ENCODE measurements at regions not wholly inside any gene's neighbourhood (a gene's known extent, or its start where the extent isn't known, plus 50 kb on each side); places are given as distances from the start of the nearest gene placed in this dataset.
A peak's percentile ranks its signal among the peaks of the same experiment; 100 is the strongest.

GRCh38 chr7:42506097-42506496 is 269.1 kb upstream of the GLI3 start:
- no peak overlapping the region for H3K4me3 ChIP-seq
- WGBS, 2 donors = 83 to 89% methylated on average over 1 of the region's 1 CpG

GRCh38 chr7:42502022-42502421 is 265.0 kb upstream of the GLI3 start:
- H3K36me3 ChIP-seq = no peaks in the 10 kb centered on the region
- DNase-seq = no peak
- peaks cover 0 to 8% (median 0%) of the 10 kb centered on the region in 11 donors for H3K9me3 ChIP-seq
- no peaks in the 10 kb centered on the region for H3K4me1 ChIP-seq
- 64 to 76% methylated on average over 1 of the region's 1 CpG for WGBS, 2 donors
- ATAC-seq = no peak
- TF ChIP-seq CTCF (IDR thresholded peaks at IDR 0.05) = no peak
- no peak overlapping the region for H3K4me3 ChIP-seq
- intact Hi-C loops (cut with DNase I) = no loop called here
- no peak overlapping the region for H3K27ac ChIP-seq
- peaks cover 0 to 6% (median 0%) of the 10 kb centered on the region in 7 donors for H3K27me3 ChIP-seq

More at GRCh38 chr7:42506097-42506496, 269.1 kb upstream of the GLI3 start:
- DNase-seq (no peak), ATAC-seq (no peak)
- Histone ChIP-seq H3K27ac (no peak overlapping the region), H3K4me1 (no peaks in the 10 kb centered on the region), H3K27me3 (no peaks in the 10 kb centered on the region), H3K9me3 (peaks cover 0 to 14% (median 0%) of the 10 kb centered on the region in 11 donors), H3K36me3 (no peaks in the 10 kb centered on the region)
- intact Hi-C loops (cut with DNase I) = no loop called here
- TF ChIP-seq CTCF (IDR thresholded peaks at IDR 0.05) = no peak

- peak overlapping the region in 1 of 10 donors; percentile 19 for H3K27ac ChIP-seq
- H3K36me3 ChIP-seq = no peaks in the 10 kb centered on the region
- 90 to 91% methylated on average over 3 of the region's 3 CpGs for WGBS, 2 donors
- H3K9me3 ChIP-seq = no peaks in the 10 kb centered on the region
- DNase-seq (no peak), ATAC-seq (no peak)
- no peak for TF ChIP-seq CTCF (IDR thresholded peaks at IDR 0.05)
- intact Hi-C loops (cut with DNase I) = no loop called here
- no peak overlapping the region for H3K4me3 ChIP-seq
- H3K27me3 ChIP-seq = peaks cover 0 to 32% (median 9%) of the 10 kb centered on the region in 7 donors
- H3K4me1 ChIP-seq = peaks cover 0 to 16% (median 10%) of the 10 kb centered on the region in 9 donors
These were observed 258.2 kb upstream of the GLI3 start for GRCh38 chr7:42495256-42495655.

GRCh38 chr7:42494736-42495135 is 257.7 kb upstream of the GLI3 start:
- Histone ChIP-seq H3K9me3 (no peaks in the 10 kb centered on the region), H3K4me3 (no peak overlapping the region), H3K27ac (peak overlapping the region in 4 of 10 donors; percentile 19 to 63 (median 51)), H3K36me3 (no peaks in the 10 kb centered on the region), H3K27me3 (peaks cover 0 to 32% (median 9%) of the 10 kb centered on the region in 7 donors), H3K4me1 (peaks cover 0 to 16% (median 10%) of the 10 kb centered on the region in 9 donors)
- intact Hi-C loops (cut with DNase I) = no loop called here
- 65 to 73% methylated on average over 6 of the region's 6 CpGs for WGBS, 2 donors
- ATAC-seq (peak in 6 of 8 donors; percentile 30 to 69 (median 50)), DNase-seq (peak; percentile 13 to 23)
- TF ChIP-seq CTCF (IDR thresholded peaks at IDR 0.05) = no peak

All from heart right ventricle (tissue), 16 donors.